Activated CD4-positive, alpha-beta T cell treated with anti-CD3 and anti-CD28 coated beads, Interleukin-2, amount 50 U/mL, for 48 hours (primary cell): ENCODE measurements at regions not wholly inside any gene's neighbourhood (a gene's known extent, or its start where the extent isn't known, plus 50 kb on each side); places are given as distances from the start of the nearest gene placed in this dataset.

Experiments used
- DNase-seq, 2 experiments: peaks; one replicate each; pipeline ENCODE4 v3.0.0-alpha.2; 2020

- DNase-seq, result no peak
Observed at GRCh38 chr9:118426772-118427171, 722.6 kb downstream of the TLR4 start.

GRCh38 chr9:118438810-118439209 lies 734.6 kb downstream of the TLR4 start:
- no peak for DNase-seq

GRCh38 chr9:118439441-118439840 lies 735.2 kb downstream of the TLR4 start:
- DNase-seq, result no peak

- no peak for DNase-seq
Observed at GRCh38 chr9:118444403-118444802, 740.2 kb downstream of the TLR4 start.

- DNase-seq, result no peak
Observed at GRCh38 chr9:118446943-118447639, 742.9 kb downstream of the TLR4 start.

GRCh38 chr9:118449554-118449953 lies 745.4 kb downstream of the TLR4 start:
- DNase-seq, result no peak

GRCh38 chr9:118455259-118455658 lies 751.1 kb downstream of the TLR4 start:
- no peak for DNase-seq

GRCh38 chr9:118455788-118456187 lies 751.6 kb downstream of the TLR4 start:
- DNase-seq, result no peak

GRCh38 chr9:118457171-118458000 lies 753.2 kb downstream of the TLR4 start:
- no peak for DNase-seq

GRCh38 chr9:118459913-118460312 lies 755.7 kb downstream of the TLR4 start:
- DNase-seq, result no peak

GRCh38 chr9:118463419-118463818 lies 759.2 kb downstream of the TLR4 start:
- no peak for DNase-seq

GRCh38 chr9:118473521-118473920 lies 769.3 kb downstream of the TLR4 start:
- DNase-seq, result no peak

- no peak for DNase-seq
Observed at GRCh38 chr9:118478752-118479151, 774.5 kb downstream of the TLR4 start.

GRCh38 chr9:118482306-118482705 lies 778.1 kb downstream of the TLR4 start:
- DNase-seq, result no peak

GRCh38 chr9:118483677-118484076 lies 779.5 kb downstream of the TLR4 start:
- DNase-seq, result no peak

GRCh38 chr9:118503236-118503635 lies 799.0 kb downstream of the TLR4 start:
- DNase-seq, result no peak

GRCh38 chr9:118510711-118511110 lies 806.5 kb downstream of the TLR4 start:
- DNase-seq, result no peak

- DNase-seq, result no peak
Observed at GRCh38 chr9:118515947-118516346, 811.7 kb downstream of the TLR4 start.

- DNase-seq, result no peak
Observed at GRCh38 chr9:118521261-118521660, 817.1 kb downstream of the TLR4 start.

GRCh38 chr9:118522093-118523028 lies 818.2 kb downstream of the TLR4 start:
- peak; percentile 2 to 16 for DNase-seq

GRCh38 chr9:118527261-118527660 lies 823.1 kb downstream of the TLR4 start:
- DNase-seq, result no peak

- no peak for DNase-seq
Observed at GRCh38 chr9:118529210-118529609, 825.0 kb downstream of the TLR4 start.

GRCh38 chr9:118529624-118530214 lies 825.5 kb downstream of the TLR4 start:
- DNase-seq, result no peak
